ENCODE measurements at regions not wholly inside any gene's neighbourhood (a gene's known extent, or its start where the extent isn't known, plus 50 kb on each side); places are given as distances from the start of the nearest gene placed in this dataset.

- TF ChIP-seq CTCF (IDR thresholded peaks at IDR 0.05; ENCODE audit: low read depth, low read length) = no peak
- TF ChIP-seq MAX (IDR thresholded peaks at IDR 0.05; ENCODE audit: low read depth, low read length) = no peak
Observed at GRCh38 chr12:46917821-46918220, 92.0 kb upstream of the SLC38A4 start.

Data from NB4 (cell line).